IgD-negative memory B cell (primary cell): ENCODE measurements at regions not wholly inside any gene's neighbourhood (a gene's known extent, or its start where the extent isn't known, plus 50 kb on each side); places are given as distances from the start of the nearest gene placed in this dataset.
A peak's percentile ranks its signal among the peaks of the same experiment; 100 is the strongest.

ENCODE experiments used
- H3K27ac Mint-ChIP-seq, 3 donors: one replicate each; pipeline ENCODE4 v1.8.0; 2020 to 2022; ENCODE audit warnings: mild to moderate bottlenecking in 3 of 3, mixed read lengths in 3 of 3, moderate library complexity in 1 of 3
- H3K27me3 Mint-ChIP-seq: one replicate; pipeline ENCODE4 v1.8.0; 2021; ENCODE audit warnings: mixed read lengths
- H3K36me3 Mint-ChIP-seq: one replicate; pipeline ENCODE4 v1.8.0; 2020; ENCODE audit warnings: mild to moderate bottlenecking, mixed read lengths
- H3K4me1 Mint-ChIP-seq, 3 donors: one replicate each; pipeline ENCODE4 v1.8.0; 2020 to 2022; ENCODE audit warnings: mixed read lengths in 3 of 3, mild to moderate bottlenecking in 1 of 3
- H3K4me3 Mint-ChIP-seq, 4 donors: one replicate each; pipeline ENCODE4 v1.8.0; 2020 to 2022; ENCODE audit warnings: mild to moderate bottlenecking in 4 of 4, mixed read lengths in 4 of 4, moderate library complexity in 3 of 4
- H3K9me3 Mint-ChIP-seq, 3 donors: one replicate each; pipeline ENCODE4 v1.8.0; 2020 to 2021; ENCODE audit warnings: mixed read lengths in 3 of 3, mild to moderate bottlenecking in 1 of 3

- Mint-ChIP-seq H3K27ac (no peak overlapping the region), H3K27me3 (peaks cover 4% of the 10 kb centered on the region), H3K4me1 (peaks cover 2 to 8% (median 5%) of the 10 kb centered on the region in 3 donors), H3K36me3 (no peaks in the 10 kb centered on the region), H3K9me3 (no peaks in the 10 kb centered on the region), H3K4me3 (peak overlapping the region in 1 of 4 donors; percentile 75)
Measured at GRCh38 chr20:39874049-39874893, 814.8 kb downstream of the MAFB start.

DNA sequence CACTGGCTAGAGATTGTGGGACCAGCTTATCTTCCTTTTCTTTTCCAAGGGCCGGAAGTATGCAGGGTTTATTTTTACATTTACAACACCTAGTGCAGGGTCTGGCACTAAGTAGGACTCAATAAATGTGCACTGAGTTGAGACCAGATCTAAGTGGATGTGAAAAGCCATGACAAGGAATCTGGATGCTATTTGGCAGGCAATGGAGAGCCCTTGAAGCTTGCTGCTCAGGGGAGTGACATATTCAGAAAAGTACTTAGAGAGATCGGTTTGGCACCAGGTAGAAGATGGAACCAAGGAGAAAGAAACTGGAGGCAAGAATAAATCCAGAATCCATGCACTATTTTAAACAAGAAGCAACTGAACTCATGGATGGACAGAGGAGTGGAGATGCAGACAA lies 815.8 kb downstream of the MAFB start:
- H3K4me1 Mint-ChIP-seq = peaks cover 2 to 8% (median 5%) of the 10 kb centered on the region in 3 donors
- peak overlapping the region in 1 of 3 donors; percentile 33 for H3K27ac Mint-ChIP-seq
- H3K36me3 Mint-ChIP-seq = peaks cover under 1% of the 10 kb centered on the region
- H3K4me3 Mint-ChIP-seq = peak overlapping the region in 1 of 4 donors; percentile 4
- no peaks in the 10 kb centered on the region for H3K9me3 Mint-ChIP-seq
- H3K27me3 Mint-ChIP-seq = peaks cover 4% of the 10 kb centered on the region

- Mint-ChIP-seq H3K27ac (no peak overlapping the region), H3K4me1 (peaks cover 2 to 8% (median 5%) of the 10 kb centered on the region in 3 donors), H3K36me3 (peaks cover 4% of the 10 kb centered on the region), H3K9me3 (no peaks in the 10 kb centered on the region), H3K4me3 (peak overlapping the region in 1 of 4 donors; percentile 31), H3K27me3 (peaks cover 2% of the 10 kb centered on the region)
Measured at GRCh38 chr20:39871013-39871412, 818.0 kb downstream of the MAFB start.

DNA sequence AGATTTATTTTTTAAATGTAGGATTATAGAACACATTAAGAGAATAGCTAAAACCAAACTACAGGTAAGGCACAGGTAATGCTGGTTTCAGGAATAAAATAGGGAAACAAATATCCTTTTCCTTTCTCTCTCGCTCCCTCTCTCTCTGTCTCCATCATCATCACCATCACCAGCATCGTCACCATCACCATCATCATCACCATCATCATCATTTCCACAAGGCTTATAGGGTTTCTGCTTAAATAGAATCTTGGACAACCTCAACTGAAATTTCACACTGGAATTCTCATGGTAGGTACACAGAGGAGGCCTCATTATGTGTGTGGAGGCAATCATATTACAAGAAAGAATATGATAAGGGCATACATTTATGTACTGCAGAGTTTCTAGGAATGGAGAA lies 823.6 kb downstream of the MAFB start:
- H3K4me1 Mint-ChIP-seq = peaks cover 0 to 2% (median 1%) of the 10 kb centered on the region in 3 donors
- no peak overlapping the region for H3K27ac Mint-ChIP-seq
- H3K27me3 Mint-ChIP-seq = peaks cover 2% of the 10 kb centered on the region
- H3K9me3 Mint-ChIP-seq = peaks cover 0 to 4% (median 0%) of the 10 kb centered on the region in 3 donors
- peaks cover 6% of the 10 kb centered on the region for H3K36me3 Mint-ChIP-seq
- H3K4me3 Mint-ChIP-seq = no peak overlapping the region

DNA sequence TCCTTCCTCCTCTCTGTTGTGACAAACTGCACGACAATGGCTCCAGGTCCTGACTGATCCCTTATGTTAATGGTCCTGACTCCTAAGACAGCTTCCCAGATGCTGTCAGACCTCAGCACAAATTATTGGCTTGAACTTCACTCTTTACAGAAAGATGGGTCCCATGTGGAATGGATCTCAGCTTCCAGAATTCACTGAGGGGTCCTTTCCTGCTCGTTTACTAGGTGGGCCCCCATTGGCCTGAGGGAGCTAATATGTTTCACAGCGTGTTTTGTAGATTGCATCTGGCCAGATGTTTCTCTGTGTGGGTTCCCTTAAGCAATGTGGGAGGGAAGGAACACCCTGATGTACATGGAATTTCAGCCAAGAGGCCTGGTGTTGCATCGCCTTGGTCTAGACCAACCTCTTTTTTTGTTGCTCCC lies 826.6 kb downstream of the MAFB start:
- Mint-ChIP-seq H3K27ac (no peak overlapping the region), H3K27me3 (peaks cover 3% of the 10 kb centered on the region)

DNA sequence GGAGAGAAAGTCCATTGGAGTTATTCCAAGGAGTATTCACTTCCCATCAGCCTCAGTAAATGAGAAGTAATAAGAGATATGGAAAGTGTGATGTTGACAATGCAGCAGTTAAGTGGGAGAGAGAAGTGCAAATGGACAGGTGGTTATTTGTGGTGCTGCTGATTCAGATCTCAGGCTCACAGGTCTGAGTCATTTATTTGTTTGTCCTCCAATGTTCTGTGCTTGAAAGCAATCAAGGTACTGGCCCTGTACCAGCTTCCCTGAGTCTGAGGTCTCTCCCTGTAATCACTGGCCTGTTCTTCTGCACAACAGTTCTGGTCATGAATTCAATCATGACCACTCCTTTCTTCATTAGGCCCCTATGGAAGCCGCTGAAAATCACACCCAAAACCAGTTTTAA lies 827.7 kb downstream of the MAFB start:
- peaks cover 0 to 2% (median 1%) of the 10 kb centered on the region in 3 donors for H3K4me1 Mint-ChIP-seq
- no peak overlapping the region for H3K4me3 Mint-ChIP-seq
- peaks cover 2 to 7% (median 3%) of the 10 kb centered on the region in 3 donors for H3K9me3 Mint-ChIP-seq
- H3K27ac Mint-ChIP-seq = peak overlapping the region in 2 of 3 donors; percentile 6 to 58
- H3K27me3 Mint-ChIP-seq = peaks cover 1% of the 10 kb centered on the region
- H3K36me3 Mint-ChIP-seq = peaks cover 2% of the 10 kb centered on the region

More for the DNA sequence above, 826.6 kb downstream of the MAFB start:
- Mint-ChIP-seq H3K36me3 (peaks cover 2% of the 10 kb centered on the region), H3K4me1 (peaks cover 0 to 2% (median 1%) of the 10 kb centered on the region in 3 donors), H3K9me3 (peaks cover 2 to 7% (median 3%) of the 10 kb centered on the region in 3 donors), H3K4me3 (no peak overlapping the region)

GRCh38 chr20:39857835-39858234 lies 831.2 kb downstream of the MAFB start:
- Mint-ChIP-seq H3K4me1 (peaks cover 0 to 7% (median 0%) of the 10 kb centered on the region in 3 donors), H3K36me3 (peaks cover 2% of the 10 kb centered on the region), H3K9me3 (peaks cover 2 to 3% (median 3%) of the 10 kb centered on the region in 3 donors), H3K27ac (no peak overlapping the region), H3K27me3 (peaks cover 3% of the 10 kb centered on the region), H3K4me3 (no peak overlapping the region)

DNA sequence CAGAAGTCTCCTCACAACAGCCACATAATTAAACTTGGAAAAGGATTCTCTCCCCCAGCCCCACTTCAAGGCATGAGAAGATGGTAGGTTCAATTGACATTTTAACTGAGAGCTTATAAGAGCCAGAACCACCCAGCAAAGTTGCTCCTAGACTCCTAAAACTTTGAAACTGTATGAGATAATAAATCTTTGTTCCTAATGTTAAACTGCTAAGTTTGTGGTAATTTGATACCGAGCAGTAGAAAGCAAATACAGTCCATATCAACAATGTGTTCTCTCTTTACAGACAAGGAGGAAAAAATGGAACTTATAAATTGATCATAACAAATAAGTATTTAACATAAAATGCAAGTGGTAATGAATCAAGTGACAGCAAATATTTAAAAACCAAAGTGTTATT lies 831.8 kb downstream of the MAFB start:
- peaks cover 3% of the 10 kb centered on the region for H3K27me3 Mint-ChIP-seq
- H3K4me1 Mint-ChIP-seq = peaks cover 0 to 7% (median 0%) of the 10 kb centered on the region in 3 donors
- H3K27ac Mint-ChIP-seq = no peak overlapping the region
- H3K9me3 Mint-ChIP-seq = peaks cover 2 to 3% (median 3%) of the 10 kb centered on the region in 3 donors
- H3K36me3 Mint-ChIP-seq = peaks cover 2% of the 10 kb centered on the region
- no peak overlapping the region for H3K4me3 Mint-ChIP-seq

GRCh38 chr20:39855799-39856198 lies 833.2 kb downstream of the MAFB start:
- peaks cover 3% of the 10 kb centered on the region for H3K27me3 Mint-ChIP-seq
- peaks cover 2% of the 10 kb centered on the region for H3K36me3 Mint-ChIP-seq
- peak overlapping the region in 1 of 3 donors; percentile 60 for H3K27ac Mint-ChIP-seq
- H3K9me3 Mint-ChIP-seq = peaks cover 2 to 3% (median 3%) of the 10 kb centered on the region in 3 donors
- H3K4me1 Mint-ChIP-seq = peaks cover 0 to 11% (median 0%) of the 10 kb centered on the region in 3 donors
- no peak overlapping the region for H3K4me3 Mint-ChIP-seq

DNA sequence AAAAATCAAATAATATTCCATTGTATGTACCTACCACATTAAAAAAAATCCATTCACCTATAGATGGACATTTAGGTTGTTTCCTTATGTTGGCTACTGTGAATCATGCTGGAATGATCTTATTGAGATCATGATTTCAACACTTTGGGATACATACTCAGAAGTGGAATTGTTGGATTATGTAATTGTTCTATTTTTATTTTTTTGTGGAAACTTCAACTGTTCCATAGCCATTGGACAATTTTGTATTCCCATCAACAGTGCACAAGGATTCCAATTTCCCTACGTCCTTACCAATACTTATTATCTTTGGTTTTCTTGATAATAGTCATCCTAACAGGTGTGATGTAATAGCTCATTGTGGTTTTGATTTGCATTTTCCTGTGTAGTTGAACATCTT lies 834.0 kb downstream of the MAFB start:
- Mint-ChIP-seq H3K27me3 (peaks cover 3% of the 10 kb centered on the region), H3K9me3 (peaks cover 2 to 3% (median 3%) of the 10 kb centered on the region in 3 donors), H3K36me3 (no peaks in the 10 kb centered on the region), H3K27ac (no peak overlapping the region), H3K4me1 (peaks cover 4 to 17% (median 4%) of the 10 kb centered on the region in 3 donors), H3K4me3 (no peak overlapping the region)

GRCh38 chr20:39853636-39854035 lies 835.4 kb downstream of the MAFB start:
- peaks cover 4 to 17% (median 4%) of the 10 kb centered on the region in 3 donors for H3K4me1 Mint-ChIP-seq
- peaks cover 2% of the 10 kb centered on the region for H3K27me3 Mint-ChIP-seq
- no peak overlapping the region for H3K27ac Mint-ChIP-seq
- peaks cover 2 to 3% (median 3%) of the 10 kb centered on the region in 3 donors for H3K9me3 Mint-ChIP-seq
- H3K4me3 Mint-ChIP-seq = no peak overlapping the region
- no peaks in the 10 kb centered on the region for H3K36me3 Mint-ChIP-seq

DNA sequence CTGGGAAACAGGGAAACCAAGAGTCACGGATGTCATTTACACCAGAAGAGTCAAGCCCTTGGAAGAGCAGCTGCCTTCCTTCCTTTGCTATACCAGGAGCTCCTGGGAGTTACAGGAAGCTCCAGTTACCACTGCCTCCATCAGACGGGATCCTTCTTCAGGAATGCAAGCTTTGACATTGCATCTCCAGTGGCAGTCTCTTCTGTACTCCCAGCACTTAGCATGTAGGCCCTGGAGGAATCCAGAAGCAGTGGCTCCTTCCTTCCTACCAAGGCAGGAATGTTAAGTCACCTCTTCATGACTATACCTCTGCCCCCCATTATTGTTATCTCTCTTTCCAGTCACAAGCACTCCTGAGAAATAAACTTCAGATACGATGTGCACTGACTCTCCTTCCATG lies 836.0 kb downstream of the MAFB start:
- no peaks in the 10 kb centered on the region for H3K9me3 Mint-ChIP-seq
- H3K4me1 Mint-ChIP-seq = peaks cover 4 to 17% (median 4%) of the 10 kb centered on the region in 3 donors
- peaks cover 2% of the 10 kb centered on the region for H3K27me3 Mint-ChIP-seq
- no peak overlapping the region for H3K27ac Mint-ChIP-seq
- H3K4me3 Mint-ChIP-seq = no peak overlapping the region
- H3K36me3 Mint-ChIP-seq = no peaks in the 10 kb centered on the region

GRCh38 chr20:39851459-39851858 lies 837.6 kb downstream of the MAFB start:
- Mint-ChIP-seq H3K9me3 (no peaks in the 10 kb centered on the region), H3K27ac (peak overlapping the region in 1 of 3 donors; percentile 28), H3K27me3 (peaks cover 2% of the 10 kb centered on the region), H3K36me3 (no peaks in the 10 kb centered on the region), H3K4me1 (peaks cover 4 to 17% (median 4%) of the 10 kb centered on the region in 3 donors), H3K4me3 (peak overlapping the region in 1 of 4 donors; percentile 39)

- Mint-ChIP-seq H3K27me3 (peaks cover 2% of the 10 kb centered on the region), H3K4me3 (peak overlapping the region in 1 of 4 donors; percentile 67), H3K27ac (no peak overlapping the region), H3K36me3 (no peaks in the 10 kb centered on the region), H3K4me1 (peaks cover 4 to 17% (median 4%) of the 10 kb centered on the region in 3 donors), H3K9me3 (no peaks in the 10 kb centered on the region)
Measured at GRCh38 chr20:39850821-39851330, 838.2 kb downstream of the MAFB start.

- H3K27me3 Mint-ChIP-seq = no peaks in the 10 kb centered on the region
- no peaks in the 10 kb centered on the region for H3K36me3 Mint-ChIP-seq
- H3K9me3 Mint-ChIP-seq = no peaks in the 10 kb centered on the region
- peaks cover 4 to 11% (median 4%) of the 10 kb centered on the region in 3 donors for H3K4me1 Mint-ChIP-seq
- H3K4me3 Mint-ChIP-seq = no peak overlapping the region
- H3K27ac Mint-ChIP-seq = no peak overlapping the region
Measured at GRCh38 chr20:39850246-39850645, 838.8 kb downstream of the MAFB start.
